ENCODE measurements at regions not wholly inside any gene's neighbourhood (a gene's known extent, or its start where the extent isn't known, plus 50 kb on each side); places are given as distances from the start of the nearest gene placed in this dataset.

GRCh38 chr17:77441940-77442339 is 301.2 kb downstream of the SEC14L1 start:
- no peak for TF ChIP-seq CTCF (IDR thresholded peaks at IDR 0.05)
- Mint-ChIP-seq H3K27me3 (ENCODE audit: unreplicated experiment) (no peaks in the 10 kb centered on the region), H3K9me3 (ENCODE audit: unreplicated experiment) (no peaks in the 10 kb centered on the region), H3K4me1 (ENCODE audit: unreplicated experiment) (peaks cover 96% of the 10 kb centered on the region), H3K27ac (ENCODE audit: unreplicated experiment) (peak overlapping the region; percentile 84), H3K4me3 (ENCODE audit: unreplicated experiment) (no peak overlapping the region), H3K36me3 (ENCODE audit: unreplicated experiment) (no peaks in the 10 kb centered on the region)
- no peak for DNase-seq (ENCODE audit: extremely low spot score, unreplicated experiment)

GRCh38 chr17:77442976-77443747 is 302.4 kb downstream of the SEC14L1 start:
- Mint-ChIP-seq H3K9me3 (ENCODE audit: unreplicated experiment) (no peaks in the 10 kb centered on the region), H3K4me3 (ENCODE audit: unreplicated experiment) (no peak overlapping the region), H3K27ac (ENCODE audit: unreplicated experiment) (peak overlapping the region; percentile 92), H3K27me3 (ENCODE audit: unreplicated experiment) (no peaks in the 10 kb centered on the region), H3K4me1 (ENCODE audit: unreplicated experiment) (peaks cover 97% of the 10 kb centered on the region), H3K36me3 (ENCODE audit: unreplicated experiment) (no peaks in the 10 kb centered on the region)
- no peak for TF ChIP-seq CTCF (IDR thresholded peaks at IDR 0.05)
- DNase-seq (ENCODE audit: extremely low spot score, unreplicated experiment), result no peak

GRCh38 chr17:77443748-77444260 is 303.0 kb downstream of the SEC14L1 start:
- H3K36me3 Mint-ChIP-seq (ENCODE audit: unreplicated experiment), result no peaks in the 10 kb centered on the region
- no peaks in the 10 kb centered on the region for H3K27me3 Mint-ChIP-seq (ENCODE audit: unreplicated experiment)
- no peak for DNase-seq (ENCODE audit: extremely low spot score, unreplicated experiment)
- H3K4me3 Mint-ChIP-seq (ENCODE audit: unreplicated experiment), result no peak overlapping the region
- H3K27ac Mint-ChIP-seq (ENCODE audit: unreplicated experiment), result peak overlapping the region; percentile 92
- no peak for TF ChIP-seq CTCF (IDR thresholded peaks at IDR 0.05)
- no peaks in the 10 kb centered on the region for H3K9me3 Mint-ChIP-seq (ENCODE audit: unreplicated experiment)
- H3K4me1 Mint-ChIP-seq (ENCODE audit: unreplicated experiment), result peaks cover 93% of the 10 kb centered on the region

GRCh38 chr17:77444628-77444983 is 303.8 kb downstream of the SEC14L1 start:
- H3K9me3 Mint-ChIP-seq (ENCODE audit: unreplicated experiment), result no peaks in the 10 kb centered on the region
- no peak for DNase-seq (ENCODE audit: extremely low spot score, unreplicated experiment)
- H3K27ac Mint-ChIP-seq (ENCODE audit: unreplicated experiment), result peak overlapping the region; percentile 92
- no peaks in the 10 kb centered on the region for H3K27me3 Mint-ChIP-seq (ENCODE audit: unreplicated experiment)
- peaks cover 94% of the 10 kb centered on the region for H3K4me1 Mint-ChIP-seq (ENCODE audit: unreplicated experiment)
- H3K4me3 Mint-ChIP-seq (ENCODE audit: unreplicated experiment), result peak overlapping the region; percentile 55
- no peak for TF ChIP-seq CTCF (IDR thresholded peaks at IDR 0.05)
- H3K36me3 Mint-ChIP-seq (ENCODE audit: unreplicated experiment), result no peaks in the 10 kb centered on the region

- H3K27ac Mint-ChIP-seq (ENCODE audit: unreplicated experiment), result peak overlapping the region; percentile 92
- DNase-seq (ENCODE audit: extremely low spot score, unreplicated experiment), result no peak
- no peaks in the 10 kb centered on the region for H3K36me3 Mint-ChIP-seq (ENCODE audit: unreplicated experiment)
- peak overlapping the region; percentile 55 for H3K4me3 Mint-ChIP-seq (ENCODE audit: unreplicated experiment)
- peaks cover 94% of the 10 kb centered on the region for H3K4me1 Mint-ChIP-seq (ENCODE audit: unreplicated experiment)
- no peak for TF ChIP-seq CTCF (IDR thresholded peaks at IDR 0.05)
- no peaks in the 10 kb centered on the region for H3K27me3 Mint-ChIP-seq (ENCODE audit: unreplicated experiment)
- H3K9me3 Mint-ChIP-seq (ENCODE audit: unreplicated experiment), result no peaks in the 10 kb centered on the region
These were observed 304.4 kb downstream of the SEC14L1 start for GRCh38 chr17:77444984-77445759.

Data from osteocyte (in vitro differentiated cells).